ENCODE measurements at regions not wholly inside any gene's neighbourhood (a gene's known extent, or its start where the extent isn't known, plus 50 kb on each side); places are given as distances from the start of the nearest gene placed in this dataset.

- H3K27ac ChIP-seq, result no peak overlapping the region
- H3K4me3 ChIP-seq, result no peak overlapping the region
- intact Hi-C loops (cut with DNase I), result no loop called here
- H3K27me3 ChIP-seq, result no peaks in the 10 kb centered on the region
- H3K9me3 ChIP-seq, result no peaks in the 10 kb centered on the region
- ATAC-seq (no peak), DNase-seq (no peak)
- no peak for TF ChIP-seq CTCF (IDR thresholded peaks at IDR 0.05)
- H3K36me3 ChIP-seq, result no peaks in the 10 kb centered on the region
- peaks cover 0 to 2% of the 10 kb centered on the region in 2 donors for H3K4me1 ChIP-seq
Measured at GRCh38 chr13:97570442-97570841, 136.5 kb downstream of the RAP2A start.

GRCh38 chr13:97573011-97573410, 139.0 kb downstream of the RAP2A start:
- Histone ChIP-seq H3K9me3 (no peaks in the 10 kb centered on the region), H3K36me3 (no peaks in the 10 kb centered on the region), H3K4me3 (no peak overlapping the region), H3K27me3 (no peaks in the 10 kb centered on the region), H3K27ac (no peak overlapping the region), H3K4me1 (peaks cover 0 to 2% of the 10 kb centered on the region in 2 donors)
- intact Hi-C loops (cut with DNase I), result no loop called here
- no peak for TF ChIP-seq CTCF (IDR thresholded peaks at IDR 0.05)
- DNase-seq (no peak), ATAC-seq (no peak)

GRCh38 chr13:97574926-97575325, 141.0 kb downstream of the RAP2A start:
- Histone ChIP-seq H3K4me1 (no peaks in the 10 kb centered on the region), H3K4me3 (no peak overlapping the region), H3K36me3 (no peaks in the 10 kb centered on the region), H3K27ac (no peak overlapping the region), H3K27me3 (no peaks in the 10 kb centered on the region), H3K9me3 (no peaks in the 10 kb centered on the region)
- peak in 1 of 4 donors; percentile 21 for DNase-seq
- TF ChIP-seq CTCF (IDR thresholded peaks at IDR 0.05), result peak in 1 of 2 donors; percentile 36
- intact Hi-C loops (cut with DNase I), result no loop called here
- peak; percentile 55 for ATAC-seq

- H3K36me3 ChIP-seq, result no peaks in the 10 kb centered on the region
- DNase-seq (no peak), ATAC-seq (no peak)
- H3K4me3 ChIP-seq, result no peak overlapping the region
- TF ChIP-seq CTCF (IDR thresholded peaks at IDR 0.05), result no peak
- H3K27ac ChIP-seq, result no peak overlapping the region
- no peaks in the 10 kb centered on the region for H3K9me3 ChIP-seq
- no peaks in the 10 kb centered on the region for H3K27me3 ChIP-seq
- intact Hi-C loops (cut with DNase I), result no loop called here
- H3K4me1 ChIP-seq, result no peaks in the 10 kb centered on the region
Measured at GRCh38 chr13:97577026-97577425, 143.1 kb downstream of the RAP2A start.

- TF ChIP-seq CTCF (IDR thresholded peaks at IDR 0.05), result no peak
- Histone ChIP-seq H3K27ac (no peak overlapping the region), H3K9me3 (no peaks in the 10 kb centered on the region), H3K36me3 (no peaks in the 10 kb centered on the region), H3K4me3 (no peak overlapping the region), H3K4me1 (no peaks in the 10 kb centered on the region), H3K27me3 (no peaks in the 10 kb centered on the region)
- ATAC-seq (no peak), DNase-seq (no peak)
- intact Hi-C loops (cut with DNase I), result no loop called here
Measured at GRCh38 chr13:97582170-97582569, 148.2 kb downstream of the RAP2A start.
